ENCODE measurements at regions not wholly inside any gene's neighbourhood (a gene's known extent, or its start where the extent isn't known, plus 50 kb on each side); places are given as distances from the start of the nearest gene placed in this dataset.

DNA sequence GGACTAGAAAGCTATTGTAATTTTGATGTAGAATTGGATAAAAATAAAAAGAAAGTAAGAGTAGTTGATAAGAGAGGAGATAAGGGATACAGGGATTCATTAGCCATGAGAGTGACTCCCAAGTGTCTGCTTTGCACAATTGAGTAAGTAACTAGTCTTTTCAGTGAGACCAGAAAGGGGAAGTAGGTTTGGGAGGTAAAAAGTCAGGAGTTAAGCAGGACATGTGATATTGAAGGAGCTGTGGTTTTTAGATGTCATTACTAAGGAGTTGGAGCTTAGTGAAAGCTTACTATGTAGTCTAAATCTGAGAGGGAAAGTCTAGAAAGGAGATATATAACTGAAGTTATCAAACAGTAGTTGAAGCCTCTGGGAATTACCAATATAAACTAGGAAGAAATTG, 93.4 kb downstream of the SLC5A7 start:
- peaks cover 5% of the 10 kb centered on the region for H3K27me3 Mint-ChIP-seq (ENCODE audit: low read depth, unreplicated experiment)
- no peak for TF ChIP-seq EZH2 (IDR thresholded peaks at IDR 0.05; ENCODE audit: insufficient read depth, low read length)
- TF ChIP-seq, protein P1, sequence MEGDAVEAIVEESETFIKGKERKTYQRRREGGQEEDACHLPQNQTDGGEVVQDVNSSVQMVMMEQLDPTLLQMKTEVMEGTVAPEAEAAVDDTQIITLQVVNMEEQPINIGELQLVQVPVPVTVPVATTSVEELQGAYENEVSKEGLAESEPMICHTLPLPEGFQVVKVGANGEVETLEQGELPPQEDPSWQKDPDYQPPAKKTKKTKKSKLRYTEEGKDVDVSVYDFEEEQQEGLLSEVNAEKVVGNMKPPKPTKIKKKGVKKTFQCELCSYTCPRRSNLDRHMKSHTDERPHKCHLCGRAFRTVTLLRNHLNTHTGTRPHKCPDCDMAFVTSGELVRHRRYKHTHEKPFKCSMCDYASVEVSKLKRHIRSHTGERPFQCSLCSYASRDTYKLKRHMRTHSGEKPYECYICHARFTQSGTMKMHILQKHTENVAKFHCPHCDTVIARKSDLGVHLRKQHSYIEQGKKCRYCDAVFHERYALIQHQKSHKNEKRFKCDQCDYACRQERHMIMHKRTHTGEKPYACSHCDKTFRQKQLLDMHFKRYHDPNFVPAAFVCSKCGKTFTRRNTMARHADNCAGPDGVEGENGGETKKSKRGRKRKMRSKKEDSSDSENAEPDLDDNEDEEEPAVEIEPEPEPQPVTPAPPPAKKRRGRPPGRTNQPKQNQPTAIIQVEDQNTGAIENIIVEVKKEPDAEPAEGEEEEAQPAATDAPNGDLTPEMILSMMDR (IDR thresholded peaks at IDR 0.05; ENCODE audit: insufficient read depth, low read depth, low read length) = no peak
- Histone ChIP-seq H3K4me1 (ENCODE audit: insufficient read depth, low read length) (no peaks in the 10 kb centered on the region), H3K79me2 (ENCODE audit: insufficient read depth, low read length) (no peaks in the 10 kb centered on the region), H3K27ac (ENCODE audit: low read depth, low read length) (no peak overlapping the region), H3K4me2 (ENCODE audit: low read length) (no peak overlapping the region), H4K20me1 (ENCODE audit: insufficient read depth, low read length) (no peaks in the 10 kb centered on the region), H3K36me3 (ENCODE audit: insufficient read depth, low read length) (no peaks in the 10 kb centered on the region), H3K27me3 (ENCODE audit: insufficient read depth, low read length) (no peaks in the 10 kb centered on the region), H3K4me3 (ENCODE audit: insufficient read depth, low read depth, low read length) (no peak overlapping the region), H2AFZ (ENCODE audit: low read depth, low read length) (no peak overlapping the region), H3K9ac (ENCODE audit: low read length) (no peak overlapping the region), H3K9me3 (ENCODE audit: insufficient read depth, low read depth, low read length) (no peaks in the 10 kb centered on the region)
- DNase-seq (ENCODE audit: low read depth) (no peak), FAIRE-seq (no peak)
- no peak overlapping the region for H3K4me3 Mint-ChIP-seq (ENCODE audit: unreplicated experiment)
- H3K9me3 Mint-ChIP-seq (ENCODE audit: unreplicated experiment) = no peaks in the 10 kb centered on the region
- no peaks in the 10 kb centered on the region for H3K36me3 Mint-ChIP-seq (ENCODE audit: low read depth, unreplicated experiment)
- H3K27ac Mint-ChIP-seq (ENCODE audit: unreplicated experiment) = no peak overlapping the region
- H3K4me1 Mint-ChIP-seq (ENCODE audit: low read depth, unreplicated experiment) = no peaks in the 10 kb centered on the region

DNA sequence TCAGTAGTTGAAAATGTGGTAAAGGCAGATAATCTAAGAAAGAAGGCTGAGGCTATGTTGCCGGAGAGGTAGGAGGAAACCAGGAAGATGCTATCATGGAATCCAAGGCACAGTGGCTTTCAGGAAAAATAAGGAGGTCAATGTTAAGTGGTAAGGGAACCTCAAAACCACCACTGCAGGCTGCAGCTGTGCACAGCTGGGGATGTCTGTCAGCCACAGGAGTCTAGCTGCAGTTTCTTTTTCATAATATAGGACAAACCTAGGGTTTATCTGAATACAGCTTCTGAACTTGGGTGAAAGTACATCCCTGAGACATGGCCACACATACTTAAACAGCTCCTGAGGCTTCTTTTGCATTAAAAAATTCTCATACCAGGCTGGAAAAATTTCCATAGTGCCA, 93.9 kb downstream of the SLC5A7 start:
- FAIRE-seq = no peak

DNA sequence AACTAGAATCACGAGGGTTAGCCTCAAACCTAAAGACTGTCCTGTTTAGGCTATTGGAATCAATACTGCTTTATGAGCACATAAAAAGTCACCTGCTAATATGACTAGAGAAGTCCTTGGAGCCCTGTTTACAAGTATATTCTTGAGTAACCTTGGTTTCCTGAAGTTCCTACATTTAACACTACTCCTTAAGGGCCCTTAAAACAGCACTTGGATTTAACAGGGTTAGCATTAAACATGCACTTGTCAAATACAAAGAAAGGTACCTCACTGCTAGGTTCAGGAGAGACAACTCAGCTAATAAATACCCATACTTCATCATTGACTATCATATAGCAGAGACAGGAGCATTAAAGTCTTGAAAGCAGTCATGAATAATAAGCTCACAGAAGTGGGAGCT, 96.7 kb downstream of the SLC5A7 start:
- H3K9ac ChIP-seq (ENCODE audit: low read length) = no peak overlapping the region
- H3K4me3 ChIP-seq (ENCODE audit: insufficient read depth, low read depth, low read length) = no peak overlapping the region
- TF ChIP-seq, protein P1 (IDR thresholded peaks at IDR 0.05; ENCODE audit: insufficient read depth, low read depth, low read length) = no peak
- no peak for TF ChIP-seq EZH2 (IDR thresholded peaks at IDR 0.05; ENCODE audit: insufficient read depth, low read length)
- H3K4me2 ChIP-seq (ENCODE audit: low read length) = no peak overlapping the region
- H3K36me3 ChIP-seq (ENCODE audit: insufficient read depth, low read length) = no peaks in the 10 kb centered on the region
- no peak overlapping the region for H2AFZ ChIP-seq (ENCODE audit: low read depth, low read length)
- FAIRE-seq (no peak), DNase-seq (ENCODE audit: low read depth) (no peak)
- H3K4me3 Mint-ChIP-seq (ENCODE audit: unreplicated experiment) = no peak overlapping the region
- no peak overlapping the region for H3K27ac Mint-ChIP-seq (ENCODE audit: unreplicated experiment)
- no peaks in the 10 kb centered on the region for H3K27me3 ChIP-seq (ENCODE audit: insufficient read depth, low read length)
- no peaks in the 10 kb centered on the region for H3K79me2 ChIP-seq (ENCODE audit: insufficient read depth, low read length)
- H3K4me1 Mint-ChIP-seq (ENCODE audit: low read depth, unreplicated experiment) = no peaks in the 10 kb centered on the region
- H3K4me1 ChIP-seq (ENCODE audit: insufficient read depth, low read length) = no peaks in the 10 kb centered on the region
- H3K9me3 Mint-ChIP-seq (ENCODE audit: unreplicated experiment) = no peaks in the 10 kb centered on the region
- H3K27me3 Mint-ChIP-seq (ENCODE audit: low read depth, unreplicated experiment) = no peaks in the 10 kb centered on the region
- H3K36me3 Mint-ChIP-seq (ENCODE audit: low read depth, unreplicated experiment) = no peaks in the 10 kb centered on the region
- no peaks in the 10 kb centered on the region for H4K20me1 ChIP-seq (ENCODE audit: insufficient read depth, low read length)
- no peaks in the 10 kb centered on the region for H3K9me3 ChIP-seq (ENCODE audit: insufficient read depth, low read depth, low read length)
- no peak overlapping the region for H3K27ac ChIP-seq (ENCODE audit: low read depth, low read length)

More for the DNA sequence above, 93.9 kb downstream of the SLC5A7 start:
- H3K27me3 ChIP-seq (ENCODE audit: insufficient read depth, low read length) = no peaks in the 10 kb centered on the region
- H3K4me1 Mint-ChIP-seq (ENCODE audit: low read depth, unreplicated experiment) = no peaks in the 10 kb centered on the region
- H3K4me1 ChIP-seq (ENCODE audit: insufficient read depth, low read length) = no peaks in the 10 kb centered on the region
- H3K27ac ChIP-seq (ENCODE audit: low read depth, low read length) = no peak overlapping the region
- no peaks in the 10 kb centered on the region for H3K9me3 Mint-ChIP-seq (ENCODE audit: unreplicated experiment)
- H3K27ac Mint-ChIP-seq (ENCODE audit: unreplicated experiment) = no peak overlapping the region
- no peak overlapping the region for H3K4me3 Mint-ChIP-seq (ENCODE audit: unreplicated experiment)
- no peaks in the 10 kb centered on the region for H3K9me3 ChIP-seq (ENCODE audit: insufficient read depth, low read depth, low read length)
- H4K20me1 ChIP-seq (ENCODE audit: insufficient read depth, low read length) = no peaks in the 10 kb centered on the region
- no peaks in the 10 kb centered on the region for H3K79me2 ChIP-seq (ENCODE audit: insufficient read depth, low read length)
- no peak overlapping the region for H2AFZ ChIP-seq (ENCODE audit: low read depth, low read length)
- TF ChIP-seq, protein P1 (IDR thresholded peaks at IDR 0.05; ENCODE audit: insufficient read depth, low read depth, low read length) = no peak
- TF ChIP-seq EZH2 (IDR thresholded peaks at IDR 0.05; ENCODE audit: insufficient read depth, low read length) = no peak
- no peaks in the 10 kb centered on the region for H3K36me3 ChIP-seq (ENCODE audit: insufficient read depth, low read length)
- H3K4me2 ChIP-seq (ENCODE audit: low read length) = no peak overlapping the region
- no peak overlapping the region for H3K4me3 ChIP-seq (ENCODE audit: insufficient read depth, low read depth, low read length)
- no peak for DNase-seq (ENCODE audit: low read depth)
- peaks cover 1% of the 10 kb centered on the region for H3K27me3 Mint-ChIP-seq (ENCODE audit: low read depth, unreplicated experiment)
- no peaks in the 10 kb centered on the region for H3K36me3 Mint-ChIP-seq (ENCODE audit: low read depth, unreplicated experiment)
- H3K9ac ChIP-seq (ENCODE audit: low read length) = no peak overlapping the region
